ENCODE measurements at regions not wholly inside any gene's neighbourhood (a gene's known extent, or its start where the extent isn't known, plus 50 kb on each side); places are given as distances from the start of the nearest gene placed in this dataset.

GRCh38 chr13:67489016-67489415 is 258.9 kb upstream of the PCDH9 start (continued):
- TF ChIP-seq TCF12 (IDR thresholded peaks at IDR 0.05; ENCODE audit: low read depth, low read length) (no peak), CEBPB (IDR thresholded peaks at IDR 0.05; ENCODE audit: low read depth, low read length) (no peak), ATF3 (IDR thresholded peaks at IDR 0.05; ENCODE audit: insufficient read depth, low read depth, low read length) (no peak)

Data from H1 (cell line).